DMS79 treated with DMSO at 0.1 percent for 48 hours (cell line): ENCODE measurements at regions not wholly inside any gene's neighbourhood (a gene's known extent, or its start where the extent isn't known, plus 50 kb on each side); places are given as distances from the start of the nearest gene placed in this dataset.
A peak's percentile ranks its signal among the peaks of the same experiment; 100 is the strongest.
"Not testable (repeated sequence)": the region's sequence is repeated elsewhere in the genome, so short reads cannot be mapped to it uniquely, and the experiment has no call there.

Source experiments
- DNase-seq: peaks from one replicate; lab custom pipeline; 2025; lab: John Stamatoyannopoulos, UW

DNA sequence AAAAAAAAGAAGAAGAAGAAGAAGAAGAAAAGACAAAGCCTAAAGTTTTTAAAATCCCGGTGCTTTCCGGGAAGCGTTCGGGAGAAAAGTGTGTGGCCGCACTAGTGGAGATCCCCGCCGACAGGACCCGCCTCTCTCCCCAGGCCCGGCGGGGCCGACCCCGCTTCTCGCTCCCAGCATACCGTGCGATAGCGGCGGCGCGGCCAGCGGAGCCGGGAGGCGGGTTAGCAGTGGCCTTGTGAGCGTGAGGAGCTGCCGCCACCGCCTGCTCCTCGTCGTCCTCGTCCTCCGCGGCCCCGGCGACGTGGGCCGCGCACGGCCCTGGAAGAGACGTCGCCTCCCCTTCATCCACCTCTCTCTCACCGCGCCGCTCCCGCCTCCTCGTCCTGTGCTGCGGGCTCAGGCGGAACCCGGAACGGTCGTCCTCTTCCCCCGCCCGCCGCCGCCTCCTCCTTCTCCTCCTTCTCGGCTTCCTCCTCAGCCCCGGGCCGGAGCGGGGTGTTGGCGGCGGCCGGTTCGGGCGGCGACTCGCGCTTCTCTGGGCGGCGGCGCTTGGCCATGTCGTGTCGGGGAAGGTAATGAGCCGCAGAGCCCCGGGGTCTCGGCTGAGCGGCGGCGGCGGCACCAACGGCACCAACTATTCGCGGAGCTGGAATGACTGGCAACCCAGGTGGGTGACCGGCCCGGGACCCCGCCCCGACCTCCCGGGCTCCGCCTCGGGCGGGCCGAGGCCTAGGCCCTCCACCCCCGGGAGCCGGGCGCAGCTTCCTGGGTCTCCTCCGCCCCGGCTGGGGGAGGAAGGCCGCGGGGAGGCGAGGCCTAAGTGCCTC, 62.6 kb upstream of the CDR2 start:
- peak; percentile 46 for DNase-seq

DNA sequence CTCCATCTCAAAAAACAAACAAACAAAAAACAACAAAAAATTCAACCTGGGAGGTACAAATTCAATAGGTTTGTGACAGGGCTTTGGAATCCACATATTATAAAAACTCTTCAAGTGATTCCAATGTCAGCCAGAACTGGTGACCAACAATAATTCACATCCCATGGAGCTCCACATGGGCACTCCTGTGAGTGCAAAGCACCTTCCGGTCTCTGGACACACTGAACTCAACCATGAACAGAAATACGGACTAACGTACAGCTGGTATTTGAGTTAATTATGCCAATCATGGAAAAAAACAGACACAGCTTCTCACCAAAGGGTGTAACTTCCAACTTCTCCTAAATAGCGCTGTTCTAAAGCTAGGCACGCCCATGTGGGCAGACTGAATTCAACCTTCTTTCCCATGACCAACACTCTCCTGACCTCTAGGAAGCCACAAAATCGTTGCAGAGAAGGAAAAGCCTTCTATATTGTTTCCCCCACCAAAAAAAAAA, 62.0 kb upstream of the CDR2 start:
- not testable (repeated sequence) for DNase-seq

DNA sequence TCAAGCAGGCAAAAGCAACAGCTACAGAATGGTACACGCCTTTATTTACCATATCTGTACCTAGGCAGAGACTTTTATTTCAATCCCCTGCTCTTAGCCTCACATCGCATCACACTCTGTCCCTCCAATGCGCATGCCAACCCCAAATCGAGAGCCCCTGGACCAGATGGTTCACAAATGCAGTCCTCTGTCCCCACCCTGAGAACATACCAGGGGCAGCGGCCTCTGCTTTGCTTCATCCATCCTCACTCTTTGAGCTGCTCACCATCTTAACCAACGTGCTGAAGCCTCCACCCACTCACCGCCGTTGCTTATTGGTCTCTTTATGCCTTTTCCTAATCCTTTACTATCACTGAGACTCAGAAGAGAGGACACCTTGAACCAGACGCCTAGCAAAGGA, 56.9 kb upstream of the CDR2 start:
- not testable (repeated sequence) for DNase-seq

DNA sequence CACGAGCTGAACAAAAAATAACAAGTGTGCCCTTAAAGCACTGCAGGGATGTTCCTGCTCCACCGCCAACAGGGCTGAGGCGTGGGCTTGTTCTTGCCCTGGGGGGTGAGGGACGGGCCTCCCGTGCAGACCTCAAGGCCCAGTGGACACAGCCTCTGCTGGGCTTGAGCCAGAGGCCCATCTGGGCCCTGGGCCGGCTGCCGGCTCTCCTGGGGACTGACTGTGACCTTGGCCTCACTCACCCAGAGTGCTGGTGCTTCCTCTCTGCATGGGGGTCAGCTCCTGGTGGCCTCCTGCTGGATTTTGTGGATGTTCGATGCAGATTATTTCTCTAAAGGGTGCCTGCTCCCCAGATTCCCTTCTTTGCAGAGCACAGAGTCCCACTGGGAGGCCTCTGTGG, 54.2 kb upstream of the CDR2 start:
- no peak for DNase-seq

DNA sequence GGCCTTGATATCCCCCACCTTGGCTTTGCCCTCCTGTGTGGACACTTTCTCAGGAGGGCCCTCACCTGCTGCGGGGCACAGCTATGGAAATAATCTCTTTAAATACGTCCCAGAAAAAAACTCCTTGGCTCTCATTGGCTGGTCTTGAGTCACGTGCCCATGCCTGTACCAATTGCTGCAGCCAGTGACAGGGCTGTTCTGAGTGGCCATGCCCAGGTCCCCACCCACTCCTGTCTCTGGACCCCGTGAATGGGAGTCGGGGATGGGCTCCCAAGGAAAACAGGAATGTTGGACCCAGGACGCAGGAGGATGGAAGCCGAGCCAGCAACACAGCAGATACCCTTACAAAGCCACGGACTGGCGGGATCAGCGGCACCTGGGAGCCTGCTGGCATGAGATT, 53.1 kb upstream of the CDR2 start:
- no peak for DNase-seq

DNA sequence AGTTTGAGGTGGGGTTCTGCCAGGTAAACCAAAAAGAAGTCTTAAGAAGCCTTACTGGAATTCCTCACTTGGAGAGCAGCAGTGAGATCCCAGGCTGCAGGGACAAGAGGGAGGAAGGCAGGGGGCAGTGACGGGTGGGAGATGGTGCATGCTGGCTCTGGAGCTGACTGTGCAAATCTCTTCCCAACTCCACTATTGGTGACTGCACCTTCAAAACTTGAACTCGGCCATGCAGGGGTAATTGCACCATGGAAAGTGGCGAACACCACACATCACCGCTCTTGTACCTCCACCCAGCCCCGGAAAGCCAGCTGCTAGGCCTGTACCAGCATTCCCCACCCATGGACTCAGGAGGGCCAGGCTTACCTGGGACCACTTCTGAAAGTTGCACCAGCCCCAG, 51.4 kb upstream of the CDR2 start:
- DNase-seq, result no peak

DNA sequence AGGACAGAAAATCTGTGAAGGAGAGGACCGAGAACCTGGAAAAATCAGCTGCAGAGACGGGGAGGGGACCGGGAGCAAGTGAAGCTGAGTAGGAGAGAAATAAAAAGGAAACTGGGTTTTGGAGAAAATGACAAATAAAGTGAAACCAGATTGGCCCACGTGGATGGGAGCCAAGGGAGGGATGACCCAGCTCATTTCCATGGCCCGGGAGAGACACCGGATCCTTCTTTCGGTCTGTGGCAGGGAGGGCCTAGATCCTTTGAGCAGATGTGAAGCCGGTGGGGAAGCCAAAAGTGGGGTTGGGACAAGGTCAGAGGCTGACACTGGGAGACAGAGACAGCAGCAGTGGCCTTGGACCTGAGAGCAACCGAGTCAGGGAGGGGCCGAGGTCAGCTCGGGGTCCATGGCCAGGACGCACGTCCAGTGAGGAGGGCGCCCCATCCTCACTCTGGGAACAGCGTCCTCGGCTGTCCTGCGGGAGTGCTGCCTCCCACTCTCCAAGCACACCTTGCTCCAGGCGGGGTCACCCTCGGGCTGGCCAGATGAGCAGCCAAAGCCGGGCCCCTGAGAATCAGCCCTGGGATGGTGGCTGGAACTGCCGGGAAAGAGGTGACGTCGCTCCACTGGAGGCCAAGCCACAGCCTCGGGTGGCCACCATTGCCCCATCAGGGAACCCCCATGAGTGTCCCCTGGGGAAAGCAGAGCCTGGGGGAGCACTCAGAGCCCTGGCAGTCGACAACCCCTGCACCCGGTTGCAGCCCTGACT, 50.8 kb upstream of the CDR2 start:
- no peak for DNase-seq

DNA sequence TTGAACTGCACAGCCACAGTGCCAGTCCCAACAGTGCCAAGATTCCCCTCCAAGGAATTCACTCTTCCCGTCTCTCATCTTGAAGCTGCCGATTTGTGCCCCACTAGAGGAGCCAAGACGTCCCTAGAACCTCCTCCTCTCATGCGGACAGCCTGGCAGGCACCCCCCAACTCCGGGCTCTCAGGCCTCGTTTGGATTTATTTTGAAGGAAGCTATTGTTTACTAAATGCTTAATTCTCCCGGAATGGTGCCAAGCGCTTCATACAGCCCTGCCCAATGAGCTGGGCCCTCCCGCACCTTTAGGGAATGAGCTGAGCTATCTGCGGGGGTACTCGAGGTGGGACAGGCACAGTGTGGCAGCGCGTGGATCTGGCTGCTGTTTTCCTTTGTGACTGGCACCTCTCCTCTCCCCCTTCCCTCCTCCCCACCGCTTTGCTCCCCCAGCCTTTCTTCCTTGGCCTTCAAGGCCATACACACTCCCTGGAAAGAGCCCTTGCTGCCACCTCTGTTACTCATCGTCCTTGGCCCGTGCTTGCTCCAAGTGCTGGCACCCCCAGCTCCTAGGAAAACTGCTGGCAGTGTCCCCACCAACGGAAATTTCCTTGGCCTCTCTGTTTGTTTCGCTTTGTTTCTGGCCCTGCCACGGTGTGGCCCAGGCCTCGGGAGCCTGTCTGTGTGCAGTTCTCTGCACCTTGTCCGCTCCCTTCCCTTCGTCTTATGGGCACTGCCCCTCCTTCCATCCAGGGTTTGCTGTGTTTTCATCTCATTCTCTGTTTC, 49.9 kb upstream of the CDR2 start:
- DNase-seq, result no peak
